Activated naive CD8-positive, alpha-beta T cell treated with anti-CD3 and anti-CD28 coated beads, Interleukin-2, amount 10 ng/mL, durations not matched to agents 7 days and 5 days (primary cell): ENCODE measurements at regions not wholly inside any gene's neighbourhood (a gene's known extent, or its start where the extent isn't known, plus 50 kb on each side); places are given as distances from the start of the nearest gene placed in this dataset.

Source experiments
- ATAC-seq: fragments of 150-1000 bp; cut with Tn5 transposase; one replicate; pipeline ENCODE4 v1.10.0; 2021; ENCODE audit warnings: low read depth, moderate library complexity
- POLR2A ChIA-PET: fragments of 350-600 bp; sonication (Branson Sonifier 250); formaldehyde crosslinking; loops from one replicate; lab custom pipeline; 2021; ENCODE audit warnings: antibody characterized with exemption; lab: Charles Lee
- DNase-seq: peaks from one replicate; pipeline ENCODE4 v3.0.0; 2021
- H3K27ac Mint-ChIP-seq: one replicate; pipeline ENCODE4 v1.8.0; 2022; ENCODE audit warnings: mild to moderate bottlenecking, mixed read lengths
- H3K27me3 Mint-ChIP-seq: one replicate; pipeline ENCODE4 v1.8.0; 2022; ENCODE audit warnings: mild to moderate bottlenecking, moderate library complexity, mixed read lengths
- H3K36me3 Mint-ChIP-seq: one replicate; pipeline ENCODE4 v1.8.0; 2021; ENCODE audit warnings: mild to moderate bottlenecking, mixed read lengths
- H3K4me1 Mint-ChIP-seq: one replicate; pipeline ENCODE4 v1.8.0; 2021; ENCODE audit warnings: mixed read lengths
- H3K4me3 Mint-ChIP-seq: one replicate; pipeline ENCODE4 v1.8.0; 2022; ENCODE audit warnings: mild to moderate bottlenecking, moderate library complexity, mixed read lengths
- H3K9me3 Mint-ChIP-seq: one replicate; pipeline ENCODE4 v1.8.0; 2021; ENCODE audit warnings: mixed read lengths

DNA sequence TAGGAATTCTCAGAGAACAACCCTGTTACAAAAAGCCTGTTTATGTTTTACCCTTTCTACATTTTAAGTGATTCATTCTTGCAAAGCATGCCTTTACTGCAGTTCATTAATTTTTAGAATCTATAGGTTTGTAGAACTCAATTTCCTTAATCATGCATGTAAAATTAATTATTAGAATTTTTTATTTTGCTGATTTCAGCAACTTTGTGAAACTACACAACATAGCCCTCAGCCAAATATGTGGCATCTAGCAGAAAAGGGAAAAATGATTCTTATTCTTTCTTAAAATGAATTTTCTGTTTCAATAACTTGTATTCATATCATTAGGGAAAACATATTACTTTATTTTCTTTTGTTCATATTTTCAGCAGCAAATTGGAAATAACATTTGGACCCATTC is 392.9 kb upstream of the PFKP start:
- H3K27me3 Mint-ChIP-seq = no peaks in the 10 kb centered on the region
- H3K4me3 Mint-ChIP-seq = no peak overlapping the region
- ATAC-seq (no peak), DNase-seq (no peak)
- no peaks in the 10 kb centered on the region for H3K9me3 Mint-ChIP-seq
- H3K36me3 Mint-ChIP-seq = no peaks in the 10 kb centered on the region
- no peaks in the 10 kb centered on the region for H3K4me1 Mint-ChIP-seq
- POLR2A ChIA-PET = no interaction called here
- no peak overlapping the region for H3K27ac Mint-ChIP-seq

DNA sequence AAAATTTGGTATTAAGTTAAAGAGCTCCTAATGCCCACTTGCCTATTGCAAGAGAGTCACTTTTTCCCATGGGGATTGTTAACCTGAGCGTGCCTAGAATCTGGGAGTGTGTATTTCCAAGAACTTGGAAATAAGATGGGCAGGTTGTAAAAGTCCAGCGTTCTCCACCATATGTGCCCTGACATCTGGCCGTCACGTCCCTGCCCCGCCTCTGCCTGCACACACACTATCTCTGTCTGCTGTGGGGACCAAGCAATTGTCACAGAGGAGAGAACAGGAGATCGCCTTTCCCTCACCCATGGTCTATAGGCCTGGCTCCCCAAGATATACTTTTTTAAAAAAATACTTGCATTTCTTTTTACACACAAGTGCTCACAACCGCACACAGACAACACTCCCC is 396.5 kb upstream of the PFKP start:
- H3K36me3 Mint-ChIP-seq = no peaks in the 10 kb centered on the region
- POLR2A ChIA-PET = no interaction called here
- no peaks in the 10 kb centered on the region for H3K4me1 Mint-ChIP-seq
- no peaks in the 10 kb centered on the region for H3K27me3 Mint-ChIP-seq
- ATAC-seq (no peak), DNase-seq (no peak)
- no peaks in the 10 kb centered on the region for H3K9me3 Mint-ChIP-seq
- no peak overlapping the region for H3K4me3 Mint-ChIP-seq
- no peak overlapping the region for H3K27ac Mint-ChIP-seq

DNA sequence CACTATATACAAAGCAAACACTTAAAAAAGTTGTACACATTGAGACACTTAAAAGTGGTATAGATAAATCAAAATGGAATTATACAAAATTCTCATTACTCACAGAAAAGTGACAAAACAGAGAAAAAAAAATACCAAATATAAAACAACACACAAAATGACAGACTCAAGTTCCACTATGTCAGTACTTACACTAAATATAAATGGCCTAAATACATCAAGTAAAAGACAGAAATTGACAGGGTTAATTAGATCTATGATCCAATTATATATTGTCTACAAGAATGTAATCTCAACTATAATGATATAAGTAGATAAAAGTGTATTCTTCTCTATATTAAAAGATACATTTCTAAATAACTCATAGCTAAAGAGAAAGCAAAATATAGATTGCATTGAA is 401.6 kb upstream of the PFKP start:
- no peak for ATAC-seq
- Mint-ChIP-seq H3K9me3 (no peaks in the 10 kb centered on the region), H3K36me3 (no peaks in the 10 kb centered on the region), H3K27ac (no peak overlapping the region), H3K27me3 (no peaks in the 10 kb centered on the region), H3K4me1 (no peaks in the 10 kb centered on the region), H3K4me3 (no peak overlapping the region)
- no peak for DNase-seq
- POLR2A ChIA-PET = no interaction called here

DNA sequence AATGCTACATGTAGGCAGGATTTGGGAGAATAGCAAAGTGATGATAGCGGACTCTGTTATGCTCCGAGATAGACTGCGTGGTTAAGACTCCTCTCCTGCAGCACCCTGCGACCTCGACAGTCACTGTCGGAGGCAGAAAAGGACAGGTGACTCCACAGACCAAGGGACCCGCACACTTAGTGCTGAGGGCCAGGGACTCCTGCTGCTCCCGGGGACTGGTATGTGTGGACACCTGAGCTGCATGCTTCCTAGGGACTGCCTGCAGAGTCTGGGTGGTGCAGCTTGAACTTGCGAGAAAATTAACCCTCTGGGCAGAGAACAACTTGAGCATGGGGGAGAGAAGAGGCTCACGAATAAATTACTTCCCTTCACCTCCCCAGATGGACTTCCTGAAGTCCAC is 407.1 kb upstream of the PFKP start:
- ATAC-seq (no peak), DNase-seq (no peak)
- Mint-ChIP-seq H3K4me1 (no peaks in the 10 kb centered on the region), H3K27ac (no peak overlapping the region), H3K9me3 (no peaks in the 10 kb centered on the region), H3K27me3 (no peaks in the 10 kb centered on the region), H3K4me3 (no peak overlapping the region), H3K36me3 (no peaks in the 10 kb centered on the region)
- POLR2A ChIA-PET = no interaction called here

DNA sequence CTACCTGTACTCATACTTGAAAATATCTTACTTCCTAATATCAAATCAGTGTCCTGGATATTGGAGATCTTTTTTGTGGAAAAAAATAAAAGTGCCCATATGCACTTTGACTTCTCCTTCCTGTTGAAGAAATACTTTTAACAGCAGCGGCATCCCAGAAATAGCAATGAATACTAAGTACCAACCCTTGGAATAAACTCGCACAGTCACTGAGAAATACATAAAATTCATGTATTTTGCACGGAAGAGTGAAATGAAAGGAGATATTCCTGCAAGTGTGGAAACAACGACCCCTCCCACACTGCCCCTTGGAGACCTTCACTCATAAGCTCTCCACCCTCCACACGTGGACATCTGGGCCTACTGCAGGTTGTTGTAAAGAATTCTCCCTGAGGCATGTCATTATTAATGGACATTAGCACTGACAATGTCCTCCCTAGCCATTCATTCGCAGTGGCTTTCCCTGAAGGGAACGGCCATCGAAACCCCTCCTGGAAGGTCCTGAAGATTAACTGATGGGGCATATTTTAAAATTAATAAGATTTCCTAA is 407.6 kb upstream of the PFKP start:
- no peaks in the 10 kb centered on the region for H3K27me3 Mint-ChIP-seq
- H3K4me3 Mint-ChIP-seq = no peak overlapping the region
- H3K4me1 Mint-ChIP-seq = no peaks in the 10 kb centered on the region
- DNase-seq (no peak), ATAC-seq (no peak)
- no peaks in the 10 kb centered on the region for H3K9me3 Mint-ChIP-seq
- no peaks in the 10 kb centered on the region for H3K36me3 Mint-ChIP-seq
- POLR2A ChIA-PET = no interaction called here
- H3K27ac Mint-ChIP-seq = no peak overlapping the region

DNA sequence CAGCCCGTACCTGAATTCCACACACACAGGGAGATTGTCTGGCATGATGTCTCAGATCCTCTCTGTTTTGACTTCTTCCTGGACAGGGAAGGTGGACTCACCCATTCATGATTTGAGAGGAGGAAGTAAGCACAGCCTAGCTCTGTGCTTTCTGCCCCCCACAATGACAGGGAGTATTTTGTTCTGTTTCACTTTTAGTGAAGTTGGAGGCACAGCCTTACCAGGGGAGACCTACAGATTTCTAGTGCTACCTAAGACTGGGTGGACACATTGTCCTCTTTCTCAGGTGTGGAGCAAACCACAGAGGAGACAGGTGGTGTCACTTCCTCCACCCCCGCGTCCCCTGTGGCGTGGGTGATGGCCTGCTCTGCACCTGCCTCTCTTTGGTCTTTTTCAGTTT is 408.6 kb upstream of the PFKP start:
- Mint-ChIP-seq H3K36me3 (no peaks in the 10 kb centered on the region), H3K9me3 (no peaks in the 10 kb centered on the region), H3K27ac (no peak overlapping the region), H3K27me3 (no peaks in the 10 kb centered on the region), H3K4me3 (no peak overlapping the region), H3K4me1 (no peaks in the 10 kb centered on the region)
- no peak for ATAC-seq
- no peak for DNase-seq
- POLR2A ChIA-PET = no interaction called here

DNA sequence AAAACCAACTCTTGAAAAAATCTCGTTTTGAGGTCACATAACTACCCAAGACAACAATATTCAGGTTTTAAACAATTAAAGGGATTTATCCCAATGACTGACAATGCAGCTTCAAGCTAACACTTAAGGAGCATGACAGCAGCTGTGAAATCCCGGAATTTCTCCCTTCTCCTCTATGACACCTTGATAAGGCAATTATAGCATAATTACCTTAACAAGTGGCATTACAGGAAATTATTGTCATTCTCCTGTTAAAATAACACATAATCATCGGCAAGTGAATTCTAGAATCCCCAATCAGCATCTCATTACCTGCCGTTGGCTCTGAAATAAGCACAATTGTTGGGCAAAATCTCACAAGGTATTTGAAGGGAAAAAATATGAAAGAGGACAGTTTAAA is 417.0 kb upstream of the PFKP start:
- POLR2A ChIA-PET = no interaction called here
- no peak overlapping the region for H3K27ac Mint-ChIP-seq
- no peaks in the 10 kb centered on the region for H3K36me3 Mint-ChIP-seq
- H3K9me3 Mint-ChIP-seq = no peaks in the 10 kb centered on the region
- no peak overlapping the region for H3K4me3 Mint-ChIP-seq
- H3K4me1 Mint-ChIP-seq = no peaks in the 10 kb centered on the region
- no peak for ATAC-seq
- no peaks in the 10 kb centered on the region for H3K27me3 Mint-ChIP-seq
- no peak for DNase-seq

DNA sequence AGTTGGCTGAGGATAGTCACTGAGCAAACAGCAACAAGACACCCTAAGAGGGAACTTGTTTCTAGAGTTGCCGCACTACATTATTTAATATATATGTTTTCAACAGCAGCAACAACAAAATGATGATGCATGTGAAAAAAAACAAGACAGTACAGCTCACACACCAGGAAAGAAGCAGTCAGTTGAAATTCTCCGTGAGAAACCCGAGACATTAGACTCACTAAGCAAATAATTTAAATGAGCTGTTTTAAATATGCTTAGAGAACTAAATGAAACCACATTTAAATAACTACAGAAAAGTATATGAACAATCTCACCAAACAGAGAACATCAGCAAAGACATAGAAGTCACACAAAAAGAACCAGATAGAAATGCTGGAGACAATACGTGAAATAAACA is 426.3 kb upstream of the PFKP start:
- Mint-ChIP-seq H3K4me1 (no peaks in the 10 kb centered on the region), H3K36me3 (no peaks in the 10 kb centered on the region), H3K9me3 (no peaks in the 10 kb centered on the region), H3K4me3 (no peak overlapping the region), H3K27ac (no peak overlapping the region), H3K27me3 (peaks cover 7% of the 10 kb centered on the region)
- ATAC-seq (no peak), DNase-seq (no peak)
- POLR2A ChIA-PET = no interaction called here

DNA sequence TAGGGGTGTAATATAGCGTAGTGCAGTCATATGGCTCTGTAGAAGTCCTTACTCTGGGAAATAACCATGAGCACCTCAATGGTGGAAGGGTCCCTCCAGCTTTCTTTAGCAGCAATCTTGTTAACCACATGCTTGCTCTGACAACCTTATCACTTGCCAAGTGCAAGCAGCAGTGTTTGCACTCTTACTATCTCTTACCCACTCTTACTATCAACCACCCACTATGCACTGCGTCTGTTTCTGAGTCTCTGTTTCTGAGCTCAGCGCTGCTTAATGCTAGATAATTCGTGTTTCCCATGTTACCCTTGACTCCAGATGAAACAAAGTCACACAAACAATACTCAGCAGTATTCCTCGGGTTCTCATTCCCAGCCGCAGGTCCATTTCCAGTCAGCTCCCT is 433.7 kb upstream of the PFKP start:
- Mint-ChIP-seq H3K27me3 (no peaks in the 10 kb centered on the region), H3K27ac (no peak overlapping the region), H3K9me3 (no peaks in the 10 kb centered on the region), H3K4me1 (no peaks in the 10 kb centered on the region), H3K36me3 (no peaks in the 10 kb centered on the region), H3K4me3 (no peak overlapping the region)
- POLR2A ChIA-PET = no interaction called here
- DNase-seq = no peak
- ATAC-seq = no peak

DNA sequence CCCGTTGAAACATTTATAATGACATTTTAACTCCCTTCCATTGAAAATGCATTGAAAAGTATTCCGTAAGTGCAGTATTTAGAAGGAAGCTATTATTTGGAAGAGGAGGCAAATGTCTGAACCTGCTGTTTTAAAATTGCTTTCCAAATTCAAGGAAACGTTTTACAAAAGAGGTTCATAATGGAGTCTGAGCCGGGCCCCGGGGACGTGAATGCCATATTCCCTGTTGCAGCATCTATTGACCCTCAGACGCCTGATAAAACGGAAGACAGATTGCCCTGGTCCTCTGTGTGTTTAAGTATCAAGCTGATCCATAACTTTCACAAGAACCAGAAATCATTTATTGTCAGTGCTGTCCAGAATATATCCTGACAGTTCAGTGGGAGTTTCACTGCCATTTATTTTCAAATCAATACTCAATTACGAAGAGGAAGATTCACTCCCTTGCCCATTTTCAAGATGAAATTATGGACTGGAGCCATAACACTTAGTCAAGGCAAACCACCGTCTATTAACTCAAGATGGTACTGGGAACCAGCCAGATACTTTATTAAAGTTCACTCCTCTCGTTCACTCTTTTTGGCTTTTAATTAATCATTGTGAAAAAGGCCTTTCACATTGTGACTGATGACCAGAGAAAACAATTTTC is 435.7 kb upstream of the PFKP start:
- POLR2A ChIA-PET = no interaction called here
- Mint-ChIP-seq H3K36me3 (no peaks in the 10 kb centered on the region), H3K27me3 (no peaks in the 10 kb centered on the region), H3K4me1 (no peaks in the 10 kb centered on the region), H3K4me3 (no peak overlapping the region), H3K9me3 (no peaks in the 10 kb centered on the region), H3K27ac (no peak overlapping the region)
- no peak for DNase-seq
- ATAC-seq = no peak

DNA sequence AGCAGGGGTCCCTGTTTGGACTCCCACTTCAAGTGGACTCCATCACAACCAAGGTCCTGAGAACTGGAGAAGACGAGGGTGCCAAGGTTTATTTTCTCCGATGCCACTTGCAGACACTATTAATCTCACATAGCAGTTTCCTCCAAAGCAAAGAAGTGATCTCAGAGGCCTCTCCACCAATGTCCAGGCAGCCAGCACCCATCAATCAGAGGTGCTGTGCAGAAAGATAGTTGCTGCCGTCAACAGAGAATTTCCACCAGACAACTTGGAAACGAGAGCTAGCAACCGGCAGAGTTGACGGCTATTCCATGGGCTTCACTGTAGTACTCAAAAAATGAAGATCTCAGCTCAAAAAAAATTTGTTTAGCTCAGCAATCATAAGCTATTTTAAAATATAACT is 438.6 kb upstream of the PFKP start:
- DNase-seq (no peak), ATAC-seq (no peak)
- no peaks in the 10 kb centered on the region for H3K9me3 Mint-ChIP-seq
- H3K27ac Mint-ChIP-seq = no peak overlapping the region
- H3K27me3 Mint-ChIP-seq = no peaks in the 10 kb centered on the region
- no peaks in the 10 kb centered on the region for H3K36me3 Mint-ChIP-seq
- H3K4me1 Mint-ChIP-seq = no peaks in the 10 kb centered on the region
- H3K4me3 Mint-ChIP-seq = no peak overlapping the region
- POLR2A ChIA-PET = no interaction called here

DNA sequence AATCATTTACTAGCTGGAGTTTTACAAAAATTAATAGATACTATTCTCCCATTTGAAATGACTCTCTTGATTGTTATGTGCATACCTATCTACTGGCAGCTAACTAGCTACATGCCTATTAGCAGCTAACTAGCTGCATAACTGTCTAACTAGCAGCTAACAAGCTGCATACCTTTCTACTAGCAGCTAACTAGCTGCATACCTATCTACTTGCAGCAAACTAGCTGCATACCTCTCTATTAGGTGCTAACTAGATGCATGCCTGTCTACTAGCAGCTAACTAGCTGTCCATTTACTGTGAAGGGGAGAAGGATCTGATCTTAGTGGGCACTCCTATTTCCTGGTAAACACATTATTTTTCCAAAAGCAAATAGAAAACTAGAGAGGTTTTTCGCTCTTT is 439.4 kb upstream of the PFKP start:
- no peak for DNase-seq
- POLR2A ChIA-PET = no interaction called here
- H3K4me1 Mint-ChIP-seq = no peaks in the 10 kb centered on the region
- no peak for ATAC-seq
- H3K27ac Mint-ChIP-seq = no peak overlapping the region
- H3K9me3 Mint-ChIP-seq = no peaks in the 10 kb centered on the region
- H3K4me3 Mint-ChIP-seq = no peak overlapping the region
- H3K27me3 Mint-ChIP-seq = no peaks in the 10 kb centered on the region
- no peaks in the 10 kb centered on the region for H3K36me3 Mint-ChIP-seq

DNA sequence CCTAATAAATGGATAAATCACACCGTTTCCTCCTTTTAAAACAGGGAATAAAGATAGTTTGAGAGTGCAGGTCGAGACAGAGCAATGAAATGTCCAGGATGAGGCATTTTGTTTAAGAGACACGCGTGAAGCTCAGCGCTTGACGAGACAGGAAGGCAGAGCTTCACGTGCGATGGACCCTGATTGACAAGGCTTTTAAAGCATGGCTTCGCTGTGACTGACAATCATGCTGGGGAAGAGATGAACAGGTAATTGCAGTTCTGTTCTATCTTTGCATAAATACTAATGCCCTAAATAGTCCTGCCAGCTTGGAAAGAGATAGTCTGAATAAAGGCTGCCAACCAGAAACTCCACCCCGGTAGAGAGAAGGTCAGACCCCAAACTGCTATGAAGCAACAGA is 442.3 kb upstream of the PFKP start:
- ATAC-seq = no peak
- no peak overlapping the region for H3K4me3 Mint-ChIP-seq
- DNase-seq = no peak
- H3K4me1 Mint-ChIP-seq = no peaks in the 10 kb centered on the region
- POLR2A ChIA-PET = no interaction called here
- no peaks in the 10 kb centered on the region for H3K27me3 Mint-ChIP-seq
- H3K9me3 Mint-ChIP-seq = no peaks in the 10 kb centered on the region
- no peak overlapping the region for H3K27ac Mint-ChIP-seq
- no peaks in the 10 kb centered on the region for H3K36me3 Mint-ChIP-seq

DNA sequence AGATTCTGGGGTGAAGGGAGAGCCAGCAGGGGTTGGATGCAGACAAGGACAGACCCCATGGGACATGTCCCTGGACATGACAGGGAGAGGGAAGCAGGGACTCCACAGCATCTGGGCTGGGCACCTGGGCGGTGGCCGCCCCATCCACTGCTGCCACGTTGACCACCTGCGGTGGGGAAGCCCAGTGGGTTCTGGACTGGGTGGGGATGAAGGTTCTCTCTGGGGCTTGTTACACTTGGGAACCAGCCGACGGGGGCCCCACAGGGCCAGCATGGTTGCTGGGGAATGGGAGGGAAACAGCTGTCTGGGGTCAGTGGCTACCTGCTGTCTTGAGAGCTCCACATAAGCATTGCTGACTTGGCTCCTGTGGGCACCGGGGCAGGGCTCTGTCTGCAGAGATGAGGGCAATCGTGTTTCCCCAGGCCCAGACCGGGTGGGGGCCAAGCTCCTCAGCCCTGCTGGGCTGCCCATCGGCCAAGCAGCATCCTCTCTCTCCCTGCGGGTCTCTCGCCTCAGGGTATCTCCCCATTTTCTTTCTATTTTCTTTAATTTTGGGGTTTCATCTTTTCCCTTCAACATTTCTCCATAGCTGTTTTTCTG is 443.6 kb upstream of the PFKP start:
- ATAC-seq (no peak), DNase-seq (no peak)
- Mint-ChIP-seq H3K4me1 (no peaks in the 10 kb centered on the region), H3K9me3 (no peaks in the 10 kb centered on the region), H3K4me3 (no peak overlapping the region), H3K27ac (no peak overlapping the region), H3K27me3 (no peaks in the 10 kb centered on the region), H3K36me3 (no peaks in the 10 kb centered on the region)
- POLR2A ChIA-PET = no interaction called here
